PC-3 (cell line): ENCODE measurements at regions not wholly inside any gene's neighbourhood (a gene's known extent, or its start where the extent isn't known, plus 50 kb on each side); places are given as distances from the start of the nearest gene placed in this dataset.

Experiments used
- EZH2 ChIP-seq: fragments of 300-600 bp; sonication (generic); IDR thresholded peaks from one replicate; pipeline ENCODE4 v1.6.1; 2017; ENCODE audit warnings: antibody characterized with exemption, mild to moderate bottlenecking, low read length; ENCODE audit not compliant: unreplicated experiment
- EZH2phosphoT487 ChIP-seq: fragments of 300-600 bp; sonication (generic); IDR thresholded peaks from 2 replicates; pipeline ENCODE4 v1.6.1; 2018; ENCODE audit warnings: mild to moderate bottlenecking, antibody characterized with exemption, low read length, borderline replicate concordance
- TF ChIP-seq, protein P1 (sequence below): fragments of 300-600 bp; sonication (generic); conservative IDR thresholded peaks from 2 replicates; pipeline ENCODE4 v1.5.1; 2017; ENCODE audit warnings: antibody characterized with exemption, low read depth, mild to moderate bottlenecking, low read length

DNA sequence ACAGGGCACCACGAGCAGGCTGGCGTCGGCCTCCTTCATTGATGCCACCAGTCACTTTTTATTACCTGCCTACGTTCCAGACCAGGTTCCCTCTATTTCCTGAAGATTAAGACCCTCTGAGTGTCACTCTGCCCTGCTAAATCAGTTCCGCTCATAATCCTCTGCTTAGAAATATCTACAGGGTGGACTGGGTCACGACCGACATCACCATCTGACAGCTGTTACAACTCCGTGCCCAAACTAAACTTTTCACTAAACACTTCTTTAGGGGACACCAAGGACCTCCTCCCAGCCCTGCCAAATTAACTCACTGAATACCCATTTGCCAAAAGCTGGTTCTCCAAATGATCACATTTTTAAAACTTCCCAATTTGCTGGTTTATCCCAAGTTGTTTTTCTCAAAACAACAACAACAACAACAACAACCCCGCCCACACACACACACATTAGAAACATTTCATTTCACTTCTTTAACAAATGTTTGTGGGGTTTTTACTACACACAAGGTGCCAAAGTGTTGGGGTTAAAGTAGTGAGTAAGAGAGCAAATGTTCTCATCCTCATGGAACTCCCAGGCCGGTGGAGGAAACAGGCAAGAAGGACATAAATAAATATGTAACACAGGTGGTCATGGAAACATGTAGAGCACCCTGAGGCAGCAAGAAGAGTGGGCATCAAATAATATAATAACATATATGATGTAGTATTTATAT lies 72.0 kb upstream of the PEG3 start:
- TF ChIP-seq EZH2phosphoT487 (no peak), EZH2 (no peak)
- TF ChIP-seq, protein P1, sequence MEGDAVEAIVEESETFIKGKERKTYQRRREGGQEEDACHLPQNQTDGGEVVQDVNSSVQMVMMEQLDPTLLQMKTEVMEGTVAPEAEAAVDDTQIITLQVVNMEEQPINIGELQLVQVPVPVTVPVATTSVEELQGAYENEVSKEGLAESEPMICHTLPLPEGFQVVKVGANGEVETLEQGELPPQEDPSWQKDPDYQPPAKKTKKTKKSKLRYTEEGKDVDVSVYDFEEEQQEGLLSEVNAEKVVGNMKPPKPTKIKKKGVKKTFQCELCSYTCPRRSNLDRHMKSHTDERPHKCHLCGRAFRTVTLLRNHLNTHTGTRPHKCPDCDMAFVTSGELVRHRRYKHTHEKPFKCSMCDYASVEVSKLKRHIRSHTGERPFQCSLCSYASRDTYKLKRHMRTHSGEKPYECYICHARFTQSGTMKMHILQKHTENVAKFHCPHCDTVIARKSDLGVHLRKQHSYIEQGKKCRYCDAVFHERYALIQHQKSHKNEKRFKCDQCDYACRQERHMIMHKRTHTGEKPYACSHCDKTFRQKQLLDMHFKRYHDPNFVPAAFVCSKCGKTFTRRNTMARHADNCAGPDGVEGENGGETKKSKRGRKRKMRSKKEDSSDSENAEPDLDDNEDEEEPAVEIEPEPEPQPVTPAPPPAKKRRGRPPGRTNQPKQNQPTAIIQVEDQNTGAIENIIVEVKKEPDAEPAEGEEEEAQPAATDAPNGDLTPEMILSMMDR = no peak
